ENCODE measurements at regions not wholly inside any gene's neighbourhood (a gene's known extent, or its start where the extent isn't known, plus 50 kb on each side); places are given as distances from the start of the nearest gene placed in this dataset.

DNA sequence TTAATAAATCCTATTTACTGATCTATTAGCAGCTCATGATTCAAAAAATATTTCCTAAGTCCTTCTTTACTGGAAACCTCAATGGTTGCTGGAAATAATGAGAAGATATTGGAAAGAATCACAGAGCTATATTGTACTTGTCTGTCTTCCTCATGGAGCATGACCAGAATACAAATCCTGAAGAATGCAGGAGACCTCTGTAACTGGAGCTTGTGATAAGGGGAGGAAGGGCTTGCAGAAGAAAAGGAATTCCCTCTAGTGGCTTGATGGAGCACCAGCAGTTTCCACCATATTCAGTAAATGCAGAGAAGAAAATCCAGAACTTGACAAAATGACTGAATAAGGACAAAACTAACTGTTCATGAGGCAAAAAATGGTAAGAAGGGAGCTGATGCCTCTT lies 1333.1 kb downstream of the EFNB2 start:
- Histone ChIP-seq H3K9ac (ENCODE audit: low read length) (no peak overlapping the region), H3K9me3 (ENCODE audit: low read length) (peaks cover 23% of the 10 kb centered on the region), H3K4me2 (ENCODE audit: low read depth, low read length, poor library complexity, severe bottlenecking) (no peak overlapping the region), H4K20me1 (ENCODE audit: insufficient read depth, low read depth, low read length) (no peaks in the 10 kb centered on the region), H3K4me3 (ENCODE audit: low read length) (no peak overlapping the region), H3K79me2 (ENCODE audit: low read length) (no peaks in the 10 kb centered on the region), H3K27me3 (ENCODE audit: low read length) (no peaks in the 10 kb centered on the region), H3K27ac (ENCODE audit: low read length) (no peak overlapping the region), H3K36me3 (ENCODE audit: insufficient read depth, low read length) (no peaks in the 10 kb centered on the region), H3K4me1 (ENCODE audit: low read length) (no peaks in the 10 kb centered on the region), H3K9me2 (replicated peaks; ENCODE audit: insufficient read depth, low read length) (no peaks in the 10 kb centered on the region), H2AFZ (ENCODE audit: low read length) (no peak overlapping the region)
- no peak for DNase-seq

DNA sequence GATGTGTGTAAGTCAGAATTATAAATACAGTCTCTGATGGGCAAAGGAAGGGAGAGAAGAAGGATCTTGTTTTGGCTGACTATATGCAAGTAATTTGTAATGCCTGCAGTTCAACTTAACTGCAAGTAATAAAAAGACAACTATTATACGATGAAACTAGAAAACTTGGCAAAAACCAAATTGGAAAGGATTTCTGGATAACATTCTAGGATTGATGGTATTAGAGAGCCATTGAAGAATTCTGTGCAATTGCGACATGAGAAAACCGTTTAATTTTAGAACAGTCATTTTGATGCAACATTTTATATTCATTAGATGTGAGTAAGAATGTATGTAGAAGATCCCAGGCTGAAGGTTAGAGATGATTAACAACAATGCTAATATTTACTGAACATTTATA lies 1334.1 kb downstream of the EFNB2 start:
- H3K4me3 ChIP-seq (ENCODE audit: low read length) = no peak overlapping the region

DNA sequence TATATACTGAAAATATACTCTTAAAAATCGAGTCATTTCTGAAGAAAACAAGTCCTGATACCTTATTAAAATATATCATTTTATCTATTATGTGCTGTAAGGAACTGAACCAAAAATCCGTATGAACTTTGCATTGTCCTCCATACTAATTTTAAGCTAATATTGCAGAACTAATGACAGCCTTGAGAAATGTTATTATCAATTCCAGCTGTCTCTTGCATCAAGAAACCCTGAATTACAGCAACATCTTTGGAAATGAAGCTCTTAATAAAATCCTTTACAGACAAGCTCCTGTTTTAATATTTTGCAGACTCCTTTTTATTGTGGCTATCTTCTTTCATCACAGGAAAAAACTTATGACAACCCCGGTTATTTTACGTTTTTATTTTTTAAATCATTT lies 1335.3 kb downstream of the EFNB2 start:
- Histone ChIP-seq H3K27ac (ENCODE audit: low read length) (no peak overlapping the region), H3K79me2 (ENCODE audit: low read length) (no peaks in the 10 kb centered on the region), H3K9ac (ENCODE audit: low read length) (no peak overlapping the region), H2AFZ (ENCODE audit: low read length) (no peak overlapping the region), H3K36me3 (ENCODE audit: insufficient read depth, low read length) (no peaks in the 10 kb centered on the region), H4K20me1 (ENCODE audit: insufficient read depth, low read depth, low read length) (no peaks in the 10 kb centered on the region), H3K4me1 (ENCODE audit: low read length) (no peaks in the 10 kb centered on the region), H3K4me3 (ENCODE audit: low read length) (no peak overlapping the region), H3K9me3 (ENCODE audit: low read length) (peaks cover 32% of the 10 kb centered on the region), H3K4me2 (ENCODE audit: low read depth, low read length, poor library complexity, severe bottlenecking) (no peak overlapping the region), H3K9me2 (replicated peaks; ENCODE audit: insufficient read depth, low read length) (no peaks in the 10 kb centered on the region), H3K27me3 (ENCODE audit: low read length) (no peaks in the 10 kb centered on the region)
- no peak for DNase-seq

More for the DNA sequence above, 1334.1 kb downstream of the EFNB2 start:
- no peak overlapping the region for H3K4me2 ChIP-seq (ENCODE audit: low read depth, low read length, poor library complexity, severe bottlenecking)
- no peaks in the 10 kb centered on the region for H3K9me2 ChIP-seq (replicated peaks; ENCODE audit: insufficient read depth, low read length)
- no peaks in the 10 kb centered on the region for H4K20me1 ChIP-seq (ENCODE audit: insufficient read depth, low read depth, low read length)
- no peaks in the 10 kb centered on the region for H3K27me3 ChIP-seq (ENCODE audit: low read length)
- no peaks in the 10 kb centered on the region for H3K36me3 ChIP-seq (ENCODE audit: insufficient read depth, low read length)
- no peaks in the 10 kb centered on the region for H3K79me2 ChIP-seq (ENCODE audit: low read length)
- H3K4me1 ChIP-seq (ENCODE audit: low read length) = no peaks in the 10 kb centered on the region
- no peak overlapping the region for H3K9ac ChIP-seq (ENCODE audit: low read length)
- no peak overlapping the region for H2AFZ ChIP-seq (ENCODE audit: low read length)
- peaks cover 27% of the 10 kb centered on the region for H3K9me3 ChIP-seq (ENCODE audit: low read length)
- no peak overlapping the region for H3K27ac ChIP-seq (ENCODE audit: low read length)
- DNase-seq = no peak

DNA sequence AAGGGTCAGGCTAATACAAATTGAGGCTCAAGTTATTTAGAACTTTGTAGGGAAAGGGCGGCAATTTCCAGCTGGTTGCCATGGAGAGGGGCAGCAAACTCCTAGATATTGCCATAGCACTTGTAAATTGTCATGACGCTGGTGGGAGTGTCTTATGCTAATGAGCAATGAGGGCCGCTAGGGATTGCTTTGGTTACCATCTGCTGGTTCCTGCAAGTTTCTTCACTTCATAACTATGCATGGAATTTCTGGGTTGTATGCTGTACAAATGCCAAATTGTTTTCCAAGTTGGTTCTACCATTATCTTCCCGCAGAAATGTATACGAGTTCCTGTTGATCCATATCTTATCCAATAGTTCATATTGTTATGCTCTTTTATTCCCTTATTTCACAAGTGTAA lies 1339.4 kb downstream of the EFNB2 start:
- H3K36me3 ChIP-seq (ENCODE audit: insufficient read depth, low read length) = no peaks in the 10 kb centered on the region
- no peak for DNase-seq
- no peaks in the 10 kb centered on the region for H3K9me2 ChIP-seq (replicated peaks; ENCODE audit: insufficient read depth, low read length)
- H3K4me3 ChIP-seq (ENCODE audit: low read length) = no peak overlapping the region
- H3K9ac ChIP-seq (ENCODE audit: low read length) = no peak overlapping the region
- H3K4me2 ChIP-seq (ENCODE audit: low read depth, low read length, poor library complexity, severe bottlenecking) = no peak overlapping the region
- no peaks in the 10 kb centered on the region for H3K27me3 ChIP-seq (ENCODE audit: low read length)
- no peaks in the 10 kb centered on the region for H3K79me2 ChIP-seq (ENCODE audit: low read length)
- H2AFZ ChIP-seq (ENCODE audit: low read length) = no peak overlapping the region
- H3K27ac ChIP-seq (ENCODE audit: low read length) = no peak overlapping the region
- no peaks in the 10 kb centered on the region for H4K20me1 ChIP-seq (ENCODE audit: insufficient read depth, low read depth, low read length)
- H3K9me3 ChIP-seq (ENCODE audit: low read length) = peaks cover 26% of the 10 kb centered on the region
- no peaks in the 10 kb centered on the region for H3K4me1 ChIP-seq (ENCODE audit: low read length)

DNA sequence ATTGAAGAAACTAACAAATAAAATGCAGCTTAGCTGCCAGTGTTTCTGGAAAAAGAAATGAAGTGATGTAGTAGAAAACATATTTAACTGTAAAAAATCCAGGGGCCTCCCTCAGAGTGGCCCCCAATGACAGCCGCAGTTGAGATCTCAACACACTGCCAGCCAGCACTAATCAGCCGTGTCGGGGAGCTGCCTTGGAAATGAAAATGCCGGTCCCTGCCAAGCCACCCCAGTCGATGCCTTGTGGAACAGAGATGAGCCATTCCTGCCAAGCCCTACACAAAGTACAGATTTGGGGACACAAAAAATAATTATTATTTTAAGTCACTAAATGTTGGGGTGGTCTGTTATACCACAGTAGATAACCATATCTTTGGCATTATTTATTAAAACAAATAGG lies 1342.4 kb downstream of the EFNB2 start:
- Histone ChIP-seq H3K4me2 (ENCODE audit: low read depth, low read length, poor library complexity, severe bottlenecking) (no peak overlapping the region), H3K27ac (ENCODE audit: low read length) (no peak overlapping the region), H3K36me3 (ENCODE audit: insufficient read depth, low read length) (no peaks in the 10 kb centered on the region), H3K4me3 (ENCODE audit: low read length) (no peak overlapping the region), H4K20me1 (ENCODE audit: insufficient read depth, low read depth, low read length) (no peaks in the 10 kb centered on the region), H3K4me1 (ENCODE audit: low read length) (no peaks in the 10 kb centered on the region), H3K79me2 (ENCODE audit: low read length) (no peaks in the 10 kb centered on the region), H3K27me3 (ENCODE audit: low read length) (no peaks in the 10 kb centered on the region), H3K9me3 (ENCODE audit: low read length) (peaks cover 27% of the 10 kb centered on the region), H3K9ac (ENCODE audit: low read length) (no peak overlapping the region), H3K9me2 (replicated peaks; ENCODE audit: insufficient read depth, low read length) (no peaks in the 10 kb centered on the region), H2AFZ (ENCODE audit: low read length) (no peak overlapping the region)
- no peak for DNase-seq

DNA sequence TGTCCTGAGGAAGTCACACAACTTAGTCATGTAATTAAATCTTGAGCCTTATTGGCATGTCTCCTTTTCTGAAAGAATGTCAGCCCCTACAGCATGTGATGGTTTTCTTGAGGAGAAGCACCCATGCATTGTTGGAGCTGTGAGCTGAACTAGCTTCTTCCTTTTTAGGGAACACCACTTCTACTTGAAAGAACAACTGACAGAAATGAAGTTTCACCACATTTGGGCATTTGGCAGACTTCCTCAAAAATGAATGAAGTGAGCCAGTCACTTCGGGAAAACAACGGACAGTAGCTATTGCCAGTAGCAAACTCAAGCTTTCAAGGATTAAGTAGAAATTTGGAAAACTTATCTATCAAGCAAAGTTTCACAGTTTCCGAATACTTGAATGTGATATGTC lies 1351.3 kb downstream of the EFNB2 start:
- no peak overlapping the region for H3K27ac ChIP-seq (ENCODE audit: low read length)
- H3K4me3 ChIP-seq (ENCODE audit: low read length) = no peak overlapping the region
- H3K9me2 ChIP-seq (replicated peaks; ENCODE audit: insufficient read depth, low read length) = no peaks in the 10 kb centered on the region
- no peaks in the 10 kb centered on the region for H3K36me3 ChIP-seq (ENCODE audit: insufficient read depth, low read length)
- H3K79me2 ChIP-seq (ENCODE audit: low read length) = no peaks in the 10 kb centered on the region
- H3K9me3 ChIP-seq (ENCODE audit: low read length) = peaks cover 16% of the 10 kb centered on the region
- H3K4me1 ChIP-seq (ENCODE audit: low read length) = no peaks in the 10 kb centered on the region
- no peak overlapping the region for H3K9ac ChIP-seq (ENCODE audit: low read length)
- H2AFZ ChIP-seq (ENCODE audit: low read length) = no peak overlapping the region
- H3K4me2 ChIP-seq (ENCODE audit: low read depth, low read length, poor library complexity, severe bottlenecking) = no peak overlapping the region
- DNase-seq = no peak
- H4K20me1 ChIP-seq (ENCODE audit: insufficient read depth, low read depth, low read length) = no peaks in the 10 kb centered on the region
- H3K27me3 ChIP-seq (ENCODE audit: low read length) = no peaks in the 10 kb centered on the region

DNA sequence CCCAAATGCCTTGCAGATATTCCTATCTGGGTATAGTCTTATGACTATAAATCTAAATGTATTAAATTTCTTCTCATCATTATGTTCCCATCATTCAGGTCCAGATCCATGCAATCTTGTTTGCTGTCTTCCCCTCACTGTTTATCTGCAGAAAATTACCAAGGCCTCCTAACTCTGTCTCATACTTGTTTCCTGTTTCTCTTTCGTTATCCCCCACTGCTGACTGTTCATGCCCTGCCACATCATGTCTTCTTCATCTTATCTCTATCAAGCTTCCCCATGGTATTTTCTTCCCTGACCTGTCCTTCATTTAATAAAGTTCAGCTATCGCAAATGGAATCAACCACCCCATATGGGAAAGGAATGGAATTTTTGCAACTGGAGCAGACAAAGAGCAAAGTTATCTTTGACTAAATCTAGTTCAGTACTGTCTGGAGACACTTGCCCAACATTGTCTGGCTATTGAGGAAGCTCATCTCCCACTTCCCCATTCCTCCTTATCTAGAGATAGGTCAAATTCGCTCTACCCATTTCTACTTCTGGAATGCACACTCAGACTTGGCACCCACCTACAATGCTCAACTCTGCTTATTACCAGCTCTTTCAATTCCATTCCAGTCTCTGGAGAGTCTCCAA lies 1358.1 kb downstream of the EFNB2 start:
- H3K4me2 ChIP-seq (ENCODE audit: low read depth, low read length, poor library complexity, severe bottlenecking) = no peak overlapping the region
- no peaks in the 10 kb centered on the region for H4K20me1 ChIP-seq (ENCODE audit: insufficient read depth, low read depth, low read length)
- no peaks in the 10 kb centered on the region for H3K4me1 ChIP-seq (ENCODE audit: low read length)
- H3K27ac ChIP-seq (ENCODE audit: low read length) = no peak overlapping the region
- no peak for DNase-seq
- H3K4me3 ChIP-seq (ENCODE audit: low read length) = no peak overlapping the region
- no peaks in the 10 kb centered on the region for H3K79me2 ChIP-seq (ENCODE audit: low read length)
- no peak overlapping the region for H2AFZ ChIP-seq (ENCODE audit: low read length)
- H3K9me2 ChIP-seq (replicated peaks; ENCODE audit: insufficient read depth, low read length) = no peaks in the 10 kb centered on the region
- peaks cover 17% of the 10 kb centered on the region; the same call in 1 of the 2 replicates for H3K9me3 ChIP-seq (ENCODE audit: low read length)
- H3K9ac ChIP-seq (ENCODE audit: low read length) = no peak overlapping the region
- no peaks in the 10 kb centered on the region for H3K36me3 ChIP-seq (ENCODE audit: insufficient read depth, low read length)
- H3K27me3 ChIP-seq (ENCODE audit: low read length) = no peaks in the 10 kb centered on the region

DNA sequence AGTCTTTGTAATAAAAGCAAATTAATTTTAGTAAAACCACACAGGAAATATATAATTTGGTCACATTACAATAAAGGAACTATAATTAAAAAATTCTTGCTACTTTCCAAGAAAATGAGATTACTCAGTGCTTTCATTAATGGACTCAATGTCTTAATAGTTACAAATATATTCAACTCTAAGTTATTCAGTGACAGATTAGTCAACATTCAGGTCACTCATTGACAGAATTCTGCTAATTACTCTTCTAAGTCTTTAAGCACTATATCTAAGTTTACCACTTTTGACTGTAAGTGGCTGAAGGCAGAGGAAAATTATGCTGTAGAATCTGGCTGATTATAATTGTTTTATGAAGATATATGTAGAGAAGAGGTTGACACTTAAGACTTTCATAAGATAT lies 1365.0 kb downstream of the EFNB2 start:
- Histone ChIP-seq H3K27me3 (ENCODE audit: low read length) (no peaks in the 10 kb centered on the region), H3K9me3 (ENCODE audit: low read length) (peaks cover 23% of the 10 kb centered on the region; the same call in 1 of the 2 replicates), H3K9ac (ENCODE audit: low read length) (no peak overlapping the region), H3K4me2 (ENCODE audit: low read depth, low read length, poor library complexity, severe bottlenecking) (no peak overlapping the region), H3K27ac (ENCODE audit: low read length) (no peak overlapping the region), H3K9me2 (replicated peaks; ENCODE audit: insufficient read depth, low read length) (no peaks in the 10 kb centered on the region), H2AFZ (ENCODE audit: low read length) (no peak overlapping the region), H3K36me3 (ENCODE audit: insufficient read depth, low read length) (no peaks in the 10 kb centered on the region), H3K79me2 (ENCODE audit: low read length) (no peaks in the 10 kb centered on the region), H3K4me3 (ENCODE audit: low read length) (no peak overlapping the region), H3K4me1 (ENCODE audit: low read length) (no peaks in the 10 kb centered on the region), H4K20me1 (ENCODE audit: insufficient read depth, low read depth, low read length) (no peaks in the 10 kb centered on the region)
- DNase-seq = no peak
